ENCODE measurements at regions not wholly inside any gene's neighbourhood (a gene's known extent, or its start where the extent isn't known, plus 50 kb on each side); places are given as distances from the start of the nearest gene placed in this dataset.
"Not testable (repeated sequence)": the region's sequence is repeated elsewhere in the genome, so short reads cannot be mapped to it uniquely, and the experiment has no call there.

DNA sequence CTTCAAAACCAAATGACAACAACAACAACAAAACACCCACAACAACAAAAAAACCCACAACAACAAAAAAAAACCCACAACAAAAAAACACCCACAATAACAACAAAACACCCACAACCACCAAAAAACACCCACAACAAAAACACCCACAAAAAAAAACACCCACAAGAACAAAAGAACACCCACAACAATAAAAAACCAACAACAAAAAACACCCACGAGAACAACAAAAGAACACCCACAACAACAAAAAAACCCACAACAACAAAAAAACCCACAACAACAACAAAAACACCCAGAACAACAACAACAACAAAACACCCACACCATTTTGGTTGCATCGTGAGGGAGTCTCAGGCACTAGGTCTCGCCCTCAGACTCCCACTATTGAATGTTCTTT lies 117.8 kb downstream of the C16orf95 start:
- DNase-seq (ENCODE audit: extremely low read depth in 1 of 2, low read depth in 1 of 2) = no peak

DNA sequence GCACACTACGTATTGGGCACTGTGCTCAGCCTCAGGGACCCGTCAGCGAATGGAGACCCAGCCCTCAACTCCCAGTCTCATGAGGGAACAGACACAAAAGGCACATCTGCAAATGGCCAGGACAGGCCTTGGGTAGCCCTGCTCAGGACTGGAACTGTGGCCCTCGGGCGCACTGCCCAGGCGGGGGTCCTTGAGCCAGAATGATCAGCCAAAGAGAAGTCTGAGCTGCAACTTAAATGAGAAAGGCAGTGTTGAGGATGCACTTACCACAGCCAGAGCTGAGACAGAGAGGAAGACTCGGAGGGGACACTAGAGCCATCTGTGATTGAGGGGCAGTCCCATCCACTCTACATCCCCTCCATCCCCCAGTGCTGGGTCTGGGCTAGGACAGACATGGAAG lies 117.3 kb downstream of the C16orf95 start:
- DNase-seq (ENCODE audit: extremely low read depth in 1 of 2, low read depth in 1 of 2) = no peak

DNA sequence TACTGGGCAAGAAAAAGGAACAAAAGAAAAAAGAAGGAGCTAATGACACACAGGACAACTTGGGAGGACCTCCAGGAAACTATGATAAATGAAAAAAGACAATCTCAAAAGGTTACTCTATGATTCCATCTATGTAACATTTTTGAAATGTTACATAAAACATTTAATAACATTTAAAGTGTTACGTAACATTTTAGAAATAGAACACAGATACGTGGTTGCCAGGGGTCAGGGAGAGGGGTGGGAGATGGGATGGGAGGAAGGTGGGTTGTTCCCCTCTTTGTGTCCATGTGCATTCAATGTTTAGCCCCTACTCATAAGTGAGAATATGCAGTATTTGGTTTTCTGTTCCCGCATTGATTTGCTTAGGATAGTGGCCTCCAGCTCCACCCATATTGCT lies 116.6 kb downstream of the C16orf95 start:
- no peak for DNase-seq (ENCODE audit: extremely low read depth in 1 of 2, low read depth in 1 of 2)

DNA sequence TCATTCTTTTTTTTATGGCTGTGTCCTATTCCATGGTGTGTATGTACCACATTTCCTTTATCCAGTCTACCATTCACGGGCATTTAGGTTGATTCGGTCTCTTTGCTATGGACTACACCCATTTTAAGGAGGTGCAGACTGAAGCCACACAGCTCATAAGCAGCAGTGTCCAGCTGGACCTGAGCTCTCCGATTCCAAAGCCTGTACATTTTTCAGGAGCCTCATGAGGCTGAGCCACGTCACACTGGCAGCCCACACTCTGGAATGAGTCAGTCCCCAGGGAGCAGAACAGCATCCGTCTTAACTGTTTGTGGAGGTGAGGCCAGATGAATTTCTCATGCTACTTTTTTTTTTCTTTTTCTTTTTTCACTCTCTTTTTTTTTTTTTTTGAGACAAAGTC lies 116.1 kb downstream of the C16orf95 start:
- DNase-seq (ENCODE audit: extremely low read depth in 1 of 2, low read depth in 1 of 2) = no peak

DNA sequence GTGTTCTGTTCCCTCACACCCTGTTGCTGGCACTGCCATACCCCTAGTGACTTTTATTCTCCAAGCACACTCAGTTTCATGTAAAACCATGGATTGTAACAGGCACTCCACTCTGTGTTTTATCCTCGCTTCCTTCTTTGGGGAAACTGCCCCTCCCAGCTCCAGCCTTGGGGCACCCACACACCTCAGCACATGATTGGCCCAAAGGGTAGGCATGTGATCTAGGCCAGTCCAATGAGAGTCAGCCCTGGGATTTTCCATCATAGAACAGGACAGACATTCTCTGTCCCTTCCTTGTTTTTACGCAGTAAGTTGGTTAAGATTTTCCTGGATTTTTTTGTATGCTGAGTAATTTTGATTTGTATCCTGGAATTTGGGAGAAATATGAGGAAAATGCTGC lies 115.4 kb downstream of the C16orf95 start:
- DNase-seq (ENCODE audit: extremely low read depth in 1 of 2, low read depth in 1 of 2) = no peak

DNA sequence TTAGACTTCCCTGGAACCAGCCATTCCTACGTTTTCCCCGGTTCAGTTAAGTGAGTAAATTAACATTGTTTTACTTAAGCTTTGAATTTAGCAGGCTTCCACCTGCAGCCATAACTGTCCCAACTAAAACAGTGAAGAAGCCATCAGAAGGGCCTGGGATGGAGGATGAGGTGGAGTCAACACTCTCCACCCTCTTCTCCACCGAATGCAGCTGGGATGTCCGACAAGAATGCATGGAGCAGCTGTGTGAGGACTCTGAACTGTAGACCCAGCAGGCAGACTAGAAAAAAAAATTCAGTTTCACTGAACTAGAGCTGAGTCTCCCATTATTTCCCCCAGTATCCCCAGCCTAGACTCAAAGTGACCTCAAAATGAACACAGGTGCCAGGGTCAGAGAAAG lies 114.8 kb downstream of the C16orf95 start:
- no peak for DNase-seq (ENCODE audit: extremely low read depth in 1 of 2, low read depth in 1 of 2)

DNA sequence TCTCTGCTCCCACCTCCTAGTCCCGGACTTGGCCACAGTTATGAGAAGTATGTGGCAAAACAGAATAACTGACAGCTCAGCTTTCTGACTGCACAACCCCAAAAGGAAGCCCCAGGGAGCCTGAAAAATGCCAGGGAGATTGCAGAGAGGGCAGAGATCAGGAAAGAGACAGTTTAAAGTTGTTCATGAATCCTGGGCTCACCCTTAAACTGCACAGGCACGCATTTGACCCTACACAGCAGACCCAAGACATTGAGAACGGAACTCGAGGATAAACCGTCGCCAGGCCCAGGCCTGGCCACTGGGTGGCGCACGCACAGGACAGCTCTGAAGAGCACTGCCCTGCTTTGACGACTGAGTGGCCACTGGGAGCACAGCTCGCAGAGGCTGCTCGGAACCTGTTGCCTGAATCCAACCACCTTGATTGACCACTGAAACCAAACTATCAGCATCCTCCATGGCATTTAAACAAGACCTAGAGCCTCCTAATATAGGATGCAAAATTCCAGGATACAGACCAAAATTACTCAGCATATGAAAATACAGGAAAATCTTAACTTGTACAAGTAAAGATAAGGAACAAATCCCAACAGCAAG lies 114.0 kb downstream of the C16orf95 start:
- peak; percentile 7 to 28 for DNase-seq (ENCODE audit: extremely low read depth in 1 of 2, low read depth in 1 of 2)

DNA sequence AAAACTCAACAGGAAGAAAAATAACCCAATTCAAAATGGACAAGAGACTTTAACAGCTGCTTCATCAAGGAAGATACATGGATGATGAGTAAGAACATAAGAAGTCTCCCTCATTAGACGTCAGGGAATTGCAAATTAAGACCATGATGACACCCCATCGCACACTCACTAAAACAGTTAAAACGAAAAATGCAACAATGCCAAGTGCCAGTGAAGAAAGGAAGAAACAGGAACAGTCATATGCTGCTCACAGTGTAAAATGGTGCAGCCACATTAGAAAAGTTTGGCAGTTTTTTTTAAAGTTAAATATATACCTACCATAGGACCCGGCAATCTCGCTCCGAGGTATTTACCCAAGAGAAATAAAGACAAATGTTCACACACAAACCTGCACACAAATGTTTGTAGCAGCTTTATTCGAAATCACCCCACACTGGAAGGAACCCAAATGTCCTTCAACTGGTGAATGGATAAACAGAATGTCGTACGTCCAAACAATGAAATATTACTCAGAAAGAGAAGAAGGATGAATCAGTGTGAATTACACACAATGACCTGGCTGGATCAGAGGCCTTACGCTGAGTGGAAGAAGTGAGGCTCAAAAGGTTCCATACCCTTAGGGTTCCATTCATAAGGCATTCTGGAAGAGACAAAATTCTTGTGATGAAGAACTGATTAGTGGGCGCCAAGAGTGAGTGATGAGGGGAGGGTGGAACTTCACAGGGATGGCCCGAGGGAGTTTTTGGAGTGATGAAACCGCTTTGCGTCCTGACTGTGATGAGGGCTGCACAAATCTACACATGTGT lies 110.3 kb downstream of the C16orf95 start:
- no peak for DNase-seq (ENCODE audit: extremely low read depth in 1 of 2, low read depth in 1 of 2)

DNA sequence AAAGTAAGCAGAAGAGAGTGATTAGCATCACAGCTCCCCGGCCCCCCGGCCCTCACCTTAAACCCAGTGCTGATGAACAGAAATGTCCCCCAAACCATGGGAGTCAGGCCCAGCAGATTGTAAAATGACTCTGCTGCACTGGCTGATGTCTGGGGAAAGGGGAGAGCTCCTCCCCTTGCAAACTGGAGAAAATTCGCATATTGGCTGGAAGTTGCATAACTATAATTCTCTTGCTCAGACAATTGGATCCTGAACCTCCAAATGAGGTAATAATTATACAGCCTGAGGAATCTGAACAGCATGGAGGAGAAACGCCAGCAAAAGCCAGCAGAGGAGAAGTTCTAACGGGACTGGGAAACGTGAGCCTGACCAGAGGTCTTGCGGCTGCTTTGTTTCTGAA lies 109.7 kb downstream of the C16orf95 start:
- DNase-seq (ENCODE audit: extremely low read depth in 1 of 2, low read depth in 1 of 2) = no peak

DNA sequence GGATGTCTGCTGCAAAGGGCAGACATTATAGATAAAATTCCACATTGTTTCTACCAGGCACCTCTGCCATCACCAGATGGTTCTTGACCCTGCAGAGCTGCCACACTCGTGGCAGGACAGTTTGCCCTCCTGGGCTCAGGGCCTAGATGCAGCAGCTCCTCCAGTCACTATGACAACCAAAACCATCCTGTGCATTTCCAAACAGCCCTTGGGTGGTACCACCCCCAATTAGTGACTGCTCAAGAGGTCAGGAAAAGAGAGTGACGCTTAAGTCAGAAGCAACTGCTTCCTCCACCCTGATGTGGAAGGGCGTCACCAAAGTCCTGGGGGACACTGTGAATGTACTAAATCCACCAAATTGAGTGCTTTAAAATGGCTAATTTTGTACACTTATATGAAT lies 109.2 kb downstream of the C16orf95 start:
- no peak for DNase-seq (ENCODE audit: extremely low read depth in 1 of 2, low read depth in 1 of 2)

DNA sequence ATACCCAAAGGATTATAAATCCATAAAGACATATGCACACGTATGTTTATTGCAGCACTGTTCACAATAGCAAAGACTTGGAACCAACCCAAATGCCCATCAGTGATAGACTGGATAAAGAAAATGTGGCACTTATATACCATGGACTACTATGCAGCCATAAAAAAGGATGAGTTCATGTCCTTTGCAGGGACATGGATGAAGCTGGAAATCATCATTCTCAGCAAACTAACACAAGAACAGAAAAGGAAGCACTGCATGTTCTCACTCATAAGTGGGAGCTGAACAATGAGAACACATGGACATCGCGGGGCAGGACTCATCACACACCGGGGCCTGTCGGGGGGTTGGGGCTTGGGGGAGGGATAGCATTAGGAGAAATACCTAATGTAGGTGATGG lies 108.2 kb downstream of the C16orf95 start:
- DNase-seq (ENCODE audit: extremely low read depth in 1 of 2, low read depth in 1 of 2) = not testable (repeated sequence)

DNA sequence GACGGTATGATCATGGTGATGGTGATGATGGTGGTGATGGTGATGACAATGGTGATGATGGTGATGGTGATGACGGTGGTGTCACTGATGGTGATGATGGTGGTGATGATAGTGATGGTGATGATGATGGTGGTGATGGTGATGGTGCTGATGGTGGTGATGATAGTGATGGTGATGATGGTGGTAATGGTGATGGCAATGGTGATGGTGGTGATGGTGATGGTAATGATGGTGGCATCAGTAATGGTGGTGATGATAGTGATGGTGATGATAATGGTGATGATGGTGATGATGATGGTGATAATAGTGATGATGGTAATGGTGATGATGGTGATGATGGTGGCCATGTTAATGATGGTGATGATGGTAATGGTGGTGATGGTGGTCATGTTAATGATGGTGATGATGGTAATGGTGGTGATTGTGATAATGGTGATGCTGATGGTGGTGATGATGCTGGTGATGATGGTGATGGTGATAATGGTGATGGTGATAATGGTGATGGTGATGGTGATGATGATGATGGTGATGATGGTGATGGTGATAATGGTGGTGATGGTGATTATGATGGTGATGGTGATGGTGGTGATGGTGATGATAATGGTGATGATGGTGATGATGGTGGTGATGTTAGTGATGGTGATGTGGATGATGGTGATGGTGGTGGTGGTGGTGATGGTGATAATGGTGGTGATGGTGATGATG lies 107.2 kb downstream of the C16orf95 start:
- no peak for DNase-seq (ENCODE audit: extremely low read depth in 1 of 2, low read depth in 1 of 2)

DNA sequence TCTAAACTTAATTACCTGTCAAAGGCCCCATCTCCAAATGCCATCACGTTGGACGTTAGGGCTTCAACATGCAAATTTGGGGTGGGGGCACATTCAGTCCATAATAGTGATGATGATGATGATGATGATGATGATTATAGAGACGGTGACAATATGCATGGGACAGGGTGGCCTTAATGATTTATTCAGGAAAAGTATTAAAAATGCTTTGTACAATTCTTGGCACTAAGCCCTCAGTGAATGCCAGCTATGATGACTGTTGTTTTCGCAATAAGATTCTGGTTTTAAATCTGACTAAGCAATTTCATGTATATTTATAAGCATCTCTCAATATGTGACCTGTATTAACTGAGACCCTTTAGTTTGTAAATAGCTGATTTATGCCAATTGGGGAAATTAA lies 106.3 kb downstream of the C16orf95 start:
- no peak for DNase-seq (ENCODE audit: extremely low read depth in 1 of 2, low read depth in 1 of 2)

DNA sequence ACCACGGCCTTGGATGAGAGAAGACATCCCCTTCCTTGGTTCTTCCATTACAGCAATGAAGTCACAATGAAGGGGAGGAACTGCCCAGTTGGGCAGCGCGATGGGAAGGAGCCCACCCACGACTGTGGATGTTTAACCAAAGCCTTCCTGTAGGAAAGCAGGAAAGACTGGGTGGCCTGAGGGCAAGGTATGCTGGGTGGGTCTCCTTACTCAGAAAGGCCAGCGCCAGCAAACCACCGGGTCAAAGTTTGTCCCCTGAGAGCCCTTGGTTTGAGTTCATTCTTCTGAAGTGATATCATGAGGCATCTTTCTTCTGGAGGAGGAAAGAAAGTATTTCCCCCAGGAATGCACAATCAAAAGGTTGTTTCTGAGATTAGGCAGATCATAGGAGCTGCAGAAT lies 105.2 kb downstream of the C16orf95 start:
- no peak for DNase-seq (ENCODE audit: extremely low read depth in 1 of 2, low read depth in 1 of 2)

DNA sequence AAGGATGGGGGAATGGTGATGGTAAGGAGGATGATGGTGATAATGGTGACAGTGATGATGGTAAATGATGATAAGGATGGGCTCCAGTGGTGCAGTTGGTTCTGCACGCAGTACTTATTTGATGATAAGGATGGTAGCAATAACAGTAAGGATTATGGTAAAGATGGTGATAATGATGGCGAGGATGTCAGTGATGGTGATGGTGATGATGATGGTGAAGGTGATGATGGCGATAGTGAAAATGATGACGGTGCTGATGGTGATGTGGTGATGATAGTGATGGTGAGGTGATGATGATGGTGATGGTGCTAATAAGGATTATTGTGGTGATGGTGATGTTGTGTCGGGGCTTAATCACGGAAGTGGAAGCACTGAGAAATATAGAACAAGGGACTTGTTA lies 103.7 kb downstream of the C16orf95 start:
- DNase-seq (ENCODE audit: extremely low read depth in 1 of 2, low read depth in 1 of 2) = no peak

DNA sequence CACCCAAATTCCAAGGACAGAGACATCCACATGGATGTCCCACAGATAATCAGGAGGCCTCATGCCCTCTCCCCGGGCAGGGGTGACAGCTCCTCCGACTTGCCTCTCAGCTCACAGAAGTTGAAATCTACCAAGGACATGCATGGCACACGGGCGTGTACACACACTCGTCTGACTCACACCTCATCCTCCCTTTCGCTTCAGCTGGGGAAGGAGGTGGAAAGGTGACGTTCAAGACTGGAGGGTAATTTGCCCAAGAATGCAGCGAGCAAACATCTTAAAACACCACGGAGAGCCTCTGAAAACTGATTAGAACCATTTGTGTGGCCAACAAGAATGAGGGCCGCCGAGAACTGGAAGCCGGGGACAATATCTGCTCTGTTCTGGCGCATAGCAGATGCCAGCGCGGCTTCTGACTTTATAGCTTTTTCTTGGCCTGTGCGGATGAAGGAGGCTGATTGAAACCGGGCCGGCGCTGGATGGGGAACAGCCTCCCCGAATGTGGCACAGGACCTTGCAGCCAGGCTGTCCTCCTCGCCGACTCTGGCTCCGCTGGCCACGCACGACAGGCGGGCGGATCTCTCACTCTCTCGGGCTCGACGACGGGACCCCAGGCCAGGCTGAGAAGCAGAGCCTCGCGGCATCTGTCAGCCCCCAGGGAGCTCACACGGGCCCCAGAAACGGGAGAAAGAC lies 100.9 kb downstream of the C16orf95 start:
- no peak for DNase-seq (ENCODE audit: extremely low read depth in 1 of 2, low read depth in 1 of 2)

DNA sequence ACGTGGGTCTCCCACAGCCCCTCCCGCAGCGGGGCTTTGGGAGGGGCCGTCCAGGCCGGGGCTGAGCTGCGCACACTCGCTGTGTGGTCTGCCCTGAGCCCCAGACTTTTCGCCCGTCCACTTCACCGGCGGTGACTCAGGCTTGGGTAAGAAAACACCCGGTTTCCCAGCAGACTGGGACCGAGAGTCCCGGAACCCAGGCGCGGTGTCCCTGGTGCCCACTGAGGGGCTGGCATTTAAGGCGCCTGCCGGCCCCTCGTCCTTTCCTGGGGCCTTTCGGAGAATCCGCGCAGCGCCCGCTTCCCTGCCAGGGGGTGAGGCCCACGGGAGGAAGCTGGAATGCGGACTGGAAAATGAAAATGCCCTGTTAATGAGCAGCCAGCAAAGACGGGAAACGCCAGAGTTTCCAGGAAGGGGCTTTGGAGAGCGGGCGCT lies 100.3 kb downstream of the C16orf95 start:
- DNase-seq (ENCODE audit: extremely low read depth in 1 of 2, low read depth in 1 of 2) = no peak

DNA sequence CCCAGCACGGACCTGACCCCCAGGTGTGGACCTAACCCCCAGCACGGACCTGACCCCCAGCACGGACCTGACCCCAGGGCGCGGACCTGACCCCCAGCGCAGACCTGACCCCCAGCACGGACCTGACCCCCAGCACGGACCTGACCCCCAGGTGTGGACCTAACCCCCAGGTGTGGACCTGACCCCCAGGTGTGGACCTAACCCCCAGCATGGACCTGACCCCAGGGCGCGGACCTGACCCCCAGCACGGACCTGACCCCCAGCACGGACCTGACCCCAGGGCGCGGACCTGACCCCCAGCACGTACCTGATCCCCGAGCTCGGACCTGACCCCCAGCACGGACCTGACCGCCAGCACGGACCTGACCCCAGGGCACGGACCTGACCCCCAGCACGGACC lies 99.4 kb downstream of the C16orf95 start:
- not testable (repeated sequence) for DNase-seq (ENCODE audit: extremely low read depth in 1 of 2, low read depth in 1 of 2)

DNA sequence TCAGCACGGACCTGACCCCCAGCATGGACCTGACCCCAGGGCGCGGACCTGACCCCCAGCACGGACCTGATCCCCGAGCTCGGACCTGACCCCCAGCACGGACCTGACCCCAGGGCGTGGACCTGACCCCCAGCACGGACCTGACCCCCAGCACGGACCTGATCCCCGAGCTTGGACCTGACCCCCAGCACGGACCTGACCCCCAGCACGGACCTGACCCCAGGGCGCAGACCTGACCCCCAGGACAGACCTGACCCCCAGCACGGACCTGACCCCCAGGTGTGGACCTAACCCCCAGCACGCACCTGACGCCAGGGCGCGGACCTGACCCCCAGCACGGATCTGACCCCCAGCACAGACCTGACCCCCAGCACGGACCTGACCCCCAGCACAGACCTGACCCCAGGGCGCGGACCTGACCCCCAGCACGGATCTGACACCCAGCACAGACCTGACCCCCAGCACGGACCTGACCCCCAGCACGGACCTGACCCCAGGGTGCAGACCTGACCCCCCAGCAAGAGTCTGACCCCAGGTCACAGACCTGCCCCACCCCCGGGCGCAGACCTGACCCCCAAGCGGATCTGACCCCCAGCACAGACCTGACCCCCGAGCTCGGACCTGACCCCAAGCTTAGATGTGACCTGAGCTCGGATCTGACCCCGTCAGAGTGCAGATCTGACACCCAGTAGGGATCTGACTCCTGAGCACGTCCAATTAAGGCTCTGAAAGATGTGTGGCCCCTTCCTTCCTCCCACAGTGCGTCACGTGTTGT lies 98.7 kb downstream of the C16orf95 start:
- DNase-seq (ENCODE audit: extremely low read depth in 1 of 2, low read depth in 1 of 2) = no peak

DNA sequence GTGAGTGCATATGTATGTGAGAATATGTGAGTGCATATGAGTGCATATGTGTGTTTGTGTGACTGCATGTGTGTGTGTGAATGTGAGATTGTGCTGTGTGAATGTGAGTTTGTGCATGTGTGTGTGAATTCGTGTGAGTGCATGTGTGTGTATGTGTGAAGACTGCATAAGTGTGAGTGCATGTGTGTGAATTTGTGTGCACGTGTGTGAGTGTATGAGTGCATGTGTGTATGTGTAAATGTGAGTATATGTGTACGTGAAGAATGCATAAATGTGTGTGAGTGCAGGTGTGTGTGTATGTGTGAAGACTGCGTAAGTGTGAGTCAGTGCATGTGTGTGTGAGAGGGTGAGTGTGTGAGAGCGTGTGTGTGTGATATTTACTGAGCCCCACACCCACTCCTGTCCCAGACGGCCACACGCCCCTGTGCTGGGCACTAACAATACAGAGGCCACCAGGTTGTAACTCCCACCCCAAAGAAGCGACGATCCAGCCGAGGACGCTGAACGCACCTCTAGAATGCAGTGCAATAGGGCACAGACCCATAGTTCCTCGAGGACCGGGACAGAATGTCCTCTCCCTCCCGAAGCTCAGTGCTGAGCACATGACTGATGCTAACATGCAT lies 97.8 kb downstream of the C16orf95 start:
- DNase-seq (ENCODE audit: extremely low read depth in 1 of 2, low read depth in 1 of 2) = no peak

Measured in stimulated activated CD8-positive, alpha-beta memory T cell treated with anti-CD3 and anti-CD28 coated beads, Interleukin-7, amount 100 ng/mL, for 48 hours (primary cell).